Brain microvascular endothelial cell (primary cell): ENCODE measurements at regions not wholly inside any gene's neighbourhood (a gene's known extent, or its start where the extent isn't known, plus 50 kb on each side); places are given as distances from the start of the nearest gene placed in this dataset.
"Not testable (repeated sequence)": the region's sequence is repeated elsewhere in the genome, so short reads cannot be mapped to it uniquely, and the experiment has no call there.

Source experiments
- DNase-seq: peaks from one replicate; pipeline ENCODE4 v3.0.0-alpha.2; 2020
- H3K27ac ChIP-seq: fragments of 250-450 bp; sonication (Bioruptor Pico); 2 replicates; pipeline ENCODE4 v1.5.1; 2020; ENCODE audit warnings: mild to moderate bottlenecking, moderate library complexity
- H3K27me3 ChIP-seq: fragments of 250-450 bp; sonication (Bioruptor Pico); replicated peaks from 2 replicates; pipeline ENCODE4 v1.5.1; 2020; ENCODE audit warnings: mild to moderate bottlenecking
- H3K36me3 ChIP-seq: fragments of 250-450 bp; sonication (Bioruptor Pico); replicated peaks from 2 replicates; pipeline ENCODE4 v1.5.1; 2020; ENCODE audit warnings: mild to moderate bottlenecking
- H3K4me3 ChIP-seq: 2 replicates; pipeline ENCODE4 v1.5.1; 2011; ENCODE audit warnings: low read depth, mild to moderate bottlenecking, control low read depth, low read length, moderate library complexity
- CTCF ChIP-seq: IDR thresholded peaks from 2 replicates; pipeline ENCODE4 v1.5.1; 2011; ENCODE audit warnings: low read depth, mild to moderate bottlenecking, moderate library complexity, low read length, control low read depth, inconsistent platforms; ENCODE audit errors: missing control alignments
- in situ Hi-C: cut with HindIII; loops from 2 replicates; pipeline ENCODE4 v1.10.0; 2017; ENCODE audit warnings: low sequenced_read_pairs, low pct_ligation_motif_present

- no peak for DNase-seq
- H3K27ac ChIP-seq: no peak overlapping the region
- H3K4me3 ChIP-seq: no peak overlapping the region
- H3K36me3 ChIP-seq: no peaks in the 10 kb centered on the region
- no peaks in the 10 kb centered on the region for H3K27me3 ChIP-seq
- no peak for TF ChIP-seq CTCF
- in situ Hi-C loops: loop anchor here (25.0 kb wide), 2 partner anchors 141 to 341 kb away; partner anchors contain the start of genes NIBAN1, SWT1 and TRMT1L
These were observed 66.3 kb upstream of the EDEM3 start for GRCh38 chr1:184820956-184821355.

- in situ Hi-C loops: loop anchor here (25.0 kb wide), 2 partner anchors 142 to 342 kb away; partner anchors contain the start of genes NIBAN1, SWT1 and TRMT1L
- Histone ChIP-seq H3K27ac (no peak overlapping the region), H3K36me3 (no peaks in the 10 kb centered on the region), H3K4me3 (no peak overlapping the region), H3K27me3 (no peaks in the 10 kb centered on the region)
- no peak for DNase-seq
- TF ChIP-seq CTCF: no peak
These were observed 65.6 kb upstream of the EDEM3 start for GRCh38 chr1:184820218-184820750.

GRCh38 chr1:184818646-184819045, 64.0 kb upstream of the EDEM3 start:
- H3K27ac ChIP-seq: no peak overlapping the region
- H3K27me3 ChIP-seq: no peaks in the 10 kb centered on the region
- no peak for TF ChIP-seq CTCF
- no peaks in the 10 kb centered on the region for H3K36me3 ChIP-seq
- in situ Hi-C loops: loop anchor here (25.0 kb wide), 2 partner anchors 144 to 344 kb away; partner anchors contain the start of genes NIBAN1, SWT1 and TRMT1L
- no peak overlapping the region for H3K4me3 ChIP-seq
- DNase-seq: no peak

GRCh38 chr1:184817003-184817402, 62.3 kb upstream of the EDEM3 start:
- not testable (repeated sequence) for H3K27ac ChIP-seq, H3K4me3 ChIP-seq, DNase-seq, H3K36me3 ChIP-seq, H3K27me3 ChIP-seq
- in situ Hi-C loops: loop anchor here (25.0 kb wide), 2 partner anchors 145 to 345 kb away; partner anchors contain the start of genes NIBAN1, SWT1 and TRMT1L

- TF ChIP-seq CTCF: no peak
- in situ Hi-C loops: loop anchor here (25.0 kb wide), 2 partner anchors 149 to 349 kb away; partner anchors contain the start of genes NIBAN1, SWT1 and TRMT1L
- no peaks in the 10 kb centered on the region for H3K27me3 ChIP-seq
- no peak for DNase-seq
- no peak overlapping the region for H3K27ac ChIP-seq
- no peaks in the 10 kb centered on the region for H3K36me3 ChIP-seq
- H3K4me3 ChIP-seq: no peak overlapping the region
These were observed 59.0 kb upstream of the EDEM3 start for GRCh38 chr1:184813528-184814089.

GRCh38 chr1:184811439-184812111, 56.9 kb upstream of the EDEM3 start:
- in situ Hi-C loops: loop anchor here (25.0 kb wide), 2 partner anchors 151 to 351 kb away; partner anchors contain the start of genes NIBAN1, SWT1 and TRMT1L
- no peak for DNase-seq
- no peaks in the 10 kb centered on the region for H3K36me3 ChIP-seq
- H3K27me3 ChIP-seq: no peaks in the 10 kb centered on the region
- no peak overlapping the region for H3K4me3 ChIP-seq
- no peak overlapping the region for H3K27ac ChIP-seq
- TF ChIP-seq CTCF: no peak
